Kidney glomerular epithelial cell (primary cell): ENCODE measurements at regions not wholly inside any gene's neighbourhood (a gene's known extent, or its start where the extent isn't known, plus 50 kb on each side); places are given as distances from the start of the nearest gene placed in this dataset.
"Not testable (repeated sequence)": the region's sequence is repeated elsewhere in the genome, so short reads cannot be mapped to it uniquely, and the experiment has no call there.

Experiments used
- DNase-seq: peaks from one replicate; lab custom pipeline; 2025; lab: John Stamatoyannopoulos, UW

DNA sequence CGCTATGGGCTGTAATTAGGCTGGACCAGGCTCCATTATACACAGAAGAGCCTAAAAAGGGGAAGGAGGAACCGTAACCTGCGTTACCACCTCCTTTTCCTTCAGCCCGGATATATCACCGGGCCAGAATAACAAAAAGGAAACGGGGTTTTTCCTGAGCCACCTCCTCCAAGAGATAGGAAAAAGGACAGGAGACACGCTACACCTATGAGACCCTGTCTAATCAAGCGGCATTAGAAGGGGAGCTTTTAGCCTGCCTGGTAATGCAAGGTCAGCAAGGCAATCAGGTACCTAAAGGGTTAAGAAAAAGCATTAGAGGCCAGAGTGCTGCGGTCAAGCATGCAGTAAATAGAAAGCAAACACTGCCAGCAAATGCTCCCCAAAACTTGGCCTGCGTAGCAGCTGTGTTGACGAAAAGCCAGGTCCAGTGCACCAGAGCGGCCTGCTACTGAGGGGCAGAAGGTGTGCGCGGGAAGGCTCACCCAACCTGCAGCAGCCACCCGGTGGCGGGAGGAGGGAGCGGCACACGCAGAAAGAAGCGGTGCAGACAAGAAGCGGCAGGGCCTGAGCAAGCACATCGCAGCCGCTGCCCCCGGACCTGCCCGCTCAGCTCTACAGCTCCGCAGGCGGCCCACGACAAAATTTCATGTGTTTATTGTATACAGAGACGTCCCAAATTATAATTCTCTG, 1466.1 kb downstream of the UQCRFS1 start:
- no peak for DNase-seq

GRCh38 chr19:27745978-27746542, 1466.9 kb downstream of the UQCRFS1 start:
- no peak for DNase-seq

DNA sequence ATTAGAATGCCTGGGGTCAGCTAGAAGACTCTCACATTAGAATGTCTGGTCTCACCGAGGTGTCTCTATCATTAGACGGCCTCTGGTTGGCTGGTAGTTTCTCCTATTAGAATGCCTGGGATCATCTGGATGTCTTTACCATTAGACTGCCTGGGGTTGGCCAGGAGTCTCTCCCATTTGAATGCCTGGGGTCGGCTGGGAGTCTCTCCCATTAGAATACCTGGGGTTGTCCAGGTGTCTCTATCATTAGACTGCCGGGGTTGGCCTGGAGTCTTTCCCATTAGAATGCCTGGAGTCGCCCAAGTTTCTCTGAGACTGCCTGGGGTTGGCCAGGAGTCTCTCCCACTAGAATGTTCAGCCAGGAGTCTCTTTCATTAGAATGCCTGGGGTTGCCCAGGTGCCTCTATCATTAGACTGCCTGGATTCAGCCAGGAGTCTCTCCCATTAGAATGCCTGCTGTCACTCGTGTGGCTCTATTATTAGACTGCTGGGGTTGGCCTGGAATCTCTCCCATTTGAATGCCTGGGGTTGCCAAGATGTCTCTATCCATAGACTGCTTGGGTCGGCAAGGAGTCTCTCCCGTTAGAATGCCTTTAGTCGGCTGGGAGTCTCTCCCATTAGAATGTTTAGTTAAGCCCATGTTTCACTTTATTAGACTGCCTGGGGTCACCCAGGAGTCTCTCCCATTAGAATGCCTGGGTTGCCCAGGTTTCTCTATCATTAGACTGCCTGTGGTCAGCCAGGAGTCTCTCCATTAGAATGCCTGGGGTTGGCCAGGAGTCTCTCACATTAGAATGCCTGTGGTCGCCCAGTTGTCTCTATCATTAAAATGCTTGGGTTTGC, 1467.8 kb downstream of the UQCRFS1 start:
- DNase-seq, result no peak

GRCh38 chr19:27742041-27742440, 1470.9 kb downstream of the UQCRFS1 start:
- no peak for DNase-seq

- DNase-seq, result no peak
These were observed 1471.7 kb downstream of the UQCRFS1 start for GRCh38 chr19:27741236-27741635.

DNA sequence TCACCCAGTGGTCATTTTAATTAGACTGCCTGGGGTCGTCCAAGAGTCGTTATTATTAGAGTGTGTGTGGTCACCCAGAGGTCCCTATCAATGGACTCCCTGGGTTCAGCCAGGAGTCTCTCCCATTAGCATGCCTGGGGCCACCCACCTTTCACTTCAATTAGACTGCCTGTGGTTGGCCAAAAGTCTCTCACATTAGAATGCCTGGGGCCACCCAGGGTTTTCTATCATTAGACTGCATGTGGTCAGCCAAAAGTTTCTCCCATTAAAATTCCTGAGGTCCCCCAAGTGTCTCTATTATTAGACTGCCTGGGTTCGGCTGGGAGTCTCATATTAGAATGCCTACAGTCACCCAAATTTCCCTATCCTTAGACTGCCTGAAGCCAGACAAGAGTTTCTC, 1472.6 kb downstream of the UQCRFS1 start:
- no peak for DNase-seq

- no peak for DNase-seq
These were observed 1474.3 kb downstream of the UQCRFS1 start for GRCh38 chr19:27738569-27739193.

DNA sequence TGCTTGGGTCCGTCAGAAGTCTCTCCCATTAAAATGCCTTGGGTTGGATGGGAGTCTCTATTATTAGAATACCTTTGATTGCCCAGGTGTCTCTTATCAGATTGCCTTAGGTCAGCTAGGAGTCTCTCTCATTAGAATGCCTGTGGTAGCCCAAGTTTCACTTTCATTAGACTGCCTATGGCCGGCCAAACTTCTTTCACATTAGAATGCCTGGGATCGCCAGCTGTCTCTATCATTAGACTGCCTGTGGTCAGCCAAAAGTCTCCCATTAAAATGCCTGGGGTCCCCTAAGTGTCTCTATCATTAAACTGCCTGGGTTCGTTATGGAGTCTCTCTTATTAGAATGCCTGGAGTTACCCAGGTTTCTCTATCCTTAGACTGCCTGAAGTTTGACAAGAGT, 1476.7 kb downstream of the UQCRFS1 start:
- no peak for DNase-seq

DNA sequence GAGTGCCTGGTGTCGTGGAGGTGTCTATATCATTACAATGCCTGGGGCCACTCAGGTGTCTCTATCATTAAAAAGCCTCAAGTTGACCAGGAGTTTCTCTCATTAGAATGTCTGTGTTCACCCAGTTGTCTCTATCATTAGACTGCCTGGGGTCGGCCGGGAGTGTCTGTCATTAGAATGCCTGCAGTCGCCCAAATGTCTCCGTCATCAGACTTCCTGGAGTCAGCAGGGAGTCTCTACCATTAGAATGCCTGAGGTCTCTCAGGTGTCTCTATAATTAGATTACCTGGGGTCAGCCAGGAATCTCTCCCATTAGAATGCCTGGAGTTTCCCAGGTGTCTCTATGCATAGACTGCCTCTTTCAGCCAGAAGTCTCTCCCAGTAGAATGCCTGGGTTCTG, 1477.6 kb downstream of the UQCRFS1 start:
- no peak for DNase-seq

GRCh38 chr19:27734496-27735220, 1478.3 kb downstream of the UQCRFS1 start:
- DNase-seq, result no peak

DNA sequence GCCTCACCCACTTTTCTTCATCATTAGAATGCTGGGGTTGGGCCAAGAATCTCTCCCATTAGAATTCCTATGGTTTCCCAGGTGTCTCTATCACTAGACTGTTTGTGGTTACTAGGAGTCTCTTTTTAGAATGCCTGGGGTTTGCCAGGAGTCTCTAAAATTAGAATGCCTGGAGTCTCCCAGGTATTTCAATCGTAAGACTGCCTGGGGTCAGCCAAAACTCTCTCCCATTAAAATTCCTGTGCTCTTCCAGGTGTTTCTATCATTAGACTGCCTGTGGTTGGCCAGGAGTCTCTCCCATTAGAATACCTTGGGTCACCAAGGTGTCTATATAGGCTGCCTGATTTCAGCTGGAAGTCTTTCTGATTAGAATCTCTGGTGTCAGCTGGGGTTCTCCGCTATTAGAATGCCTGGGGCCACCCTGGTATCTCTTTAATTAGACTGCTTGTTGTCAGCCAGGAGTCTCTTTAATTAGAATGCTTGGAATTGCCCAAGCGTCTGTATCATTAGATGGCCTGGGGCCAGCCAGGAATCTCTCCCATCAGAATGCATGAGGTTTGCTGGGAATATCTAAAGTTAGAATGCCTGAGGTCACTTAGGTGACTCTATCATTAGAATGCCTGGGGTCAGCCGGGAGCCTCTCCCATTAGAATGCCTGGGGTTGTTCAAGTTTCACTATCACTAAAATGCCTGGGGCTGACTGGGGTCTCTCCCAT, 1479.2 kb downstream of the UQCRFS1 start:
- DNase-seq, result no peak

DNA sequence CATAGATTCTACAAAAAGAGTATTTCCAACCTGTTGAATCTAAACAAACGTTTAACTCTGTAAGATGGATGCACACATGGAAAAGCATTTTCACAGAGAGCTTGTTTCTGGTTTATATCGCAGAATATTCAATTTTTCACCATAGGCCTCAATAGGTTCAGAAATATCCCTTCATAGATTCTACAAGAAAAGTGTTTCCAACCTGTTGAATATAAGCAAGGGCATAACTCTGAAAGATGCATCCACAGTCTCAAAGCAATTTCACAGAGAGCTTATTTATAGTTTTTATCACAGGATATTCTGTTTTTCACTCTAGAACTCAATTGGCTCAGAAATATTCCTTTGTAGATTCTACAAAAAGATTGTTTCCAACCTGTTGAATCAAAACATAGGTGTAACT, 1483.6 kb downstream of the UQCRFS1 start:
- no peak for DNase-seq

DNA sequence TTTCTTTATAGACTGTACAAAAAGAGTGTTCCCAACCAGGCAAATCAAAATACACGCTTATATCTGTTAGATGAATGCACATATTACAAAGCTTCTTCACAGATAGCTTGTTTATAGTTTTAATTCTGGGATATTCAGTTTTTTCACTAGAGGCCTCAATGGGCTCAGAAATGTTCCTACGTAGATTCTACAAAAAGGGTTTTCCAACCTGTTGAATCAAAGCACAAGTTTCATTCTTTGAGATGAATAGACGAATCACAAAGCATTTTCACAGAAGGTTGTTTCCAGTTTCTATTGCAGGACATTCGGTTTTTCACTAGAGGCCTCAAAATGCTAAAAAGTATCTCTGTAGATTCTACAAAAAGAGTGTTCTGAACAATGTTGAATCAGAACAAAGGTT, 1490.3 kb downstream of the UQCRFS1 start:
- DNase-seq, result no peak

DNA sequence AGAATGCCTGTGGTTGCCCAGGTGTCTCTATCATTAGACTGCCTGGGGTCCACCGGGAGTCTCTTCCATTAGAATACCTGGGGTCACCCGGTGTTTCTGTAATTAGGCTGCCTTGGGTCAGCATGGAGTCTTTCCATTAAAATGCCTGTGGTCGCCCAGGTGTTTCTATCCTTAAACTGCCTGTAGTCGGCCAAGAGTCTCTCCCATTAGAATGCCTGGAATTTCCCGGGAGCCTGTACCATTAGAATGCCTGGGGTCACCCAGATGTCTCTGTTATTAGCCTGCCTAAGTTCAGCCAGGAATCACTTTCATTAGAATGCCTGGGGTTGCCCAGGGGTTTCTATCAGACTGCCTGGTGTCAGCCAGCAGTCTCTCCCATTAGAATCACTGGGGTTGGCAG, 1492.8 kb downstream of the UQCRFS1 start:
- DNase-seq, result no peak

- DNase-seq, result no peak
These were observed 1493.9 kb downstream of the UQCRFS1 start for GRCh38 chr19:27719034-27719433.

GRCh38 chr19:27718234-27718633, 1494.7 kb downstream of the UQCRFS1 start:
- DNase-seq, result no peak

DNA sequence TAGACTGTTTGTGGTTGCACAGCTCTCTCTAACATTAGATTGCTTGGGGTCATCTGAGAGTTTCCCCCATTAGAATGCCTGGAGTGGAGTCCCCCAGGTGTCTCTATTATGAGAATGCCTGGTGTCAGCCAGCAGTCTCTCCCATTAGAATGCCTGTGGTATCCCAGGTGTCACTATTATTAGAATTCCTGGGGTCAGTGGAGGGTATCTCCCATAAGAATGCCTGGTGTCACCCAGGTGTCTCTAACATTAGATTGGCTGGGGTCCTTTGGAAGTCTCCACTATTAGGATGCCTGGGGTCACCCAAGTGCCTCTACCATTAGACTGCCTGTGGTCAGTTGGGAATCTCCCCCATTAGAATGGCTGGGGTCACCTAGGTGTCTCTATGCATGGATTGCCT, 1495.1 kb downstream of the UQCRFS1 start:
- DNase-seq, result no peak

DNA sequence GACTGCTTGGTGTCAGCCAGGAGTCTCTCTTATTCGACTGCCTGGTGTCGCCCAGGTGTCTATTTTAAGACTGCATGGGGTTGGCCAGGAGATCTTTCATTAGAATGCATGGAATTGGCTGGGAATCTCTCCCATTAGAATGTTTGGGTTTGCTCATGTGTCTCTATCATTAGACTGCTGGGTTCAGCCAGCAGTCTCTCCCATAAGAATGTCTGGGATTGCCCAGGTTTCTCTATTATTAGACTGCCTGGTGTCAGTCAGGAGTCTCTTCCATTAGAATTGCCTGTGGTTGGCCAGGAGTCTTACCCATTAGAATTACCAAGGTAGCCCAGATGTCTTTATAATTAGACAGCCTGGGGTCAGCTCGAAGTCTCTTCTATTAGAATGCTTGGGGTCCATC, 1496.0 kb downstream of the UQCRFS1 start:
- no peak for DNase-seq

GRCh38 chr19:27714857-27715256, 1498.1 kb downstream of the UQCRFS1 start:
- no peak for DNase-seq

- DNase-seq, result no peak
These were observed 1503.5 kb downstream of the UQCRFS1 start for GRCh38 chr19:27709496-27709895.

GRCh38 chr19:27708986-27709385, 1504.0 kb downstream of the UQCRFS1 start:
- not testable (repeated sequence) for DNase-seq
